Right lobe of liver (tissue), 4 donors: ENCODE measurements at regions not wholly inside any gene's neighbourhood (a gene's known extent, or its start where the extent isn't known, plus 50 kb on each side); places are given as distances from the start of the nearest gene placed in this dataset.

Source experiments
- POLR2A ChIP-seq: fragments of 450-650 bp; IDR thresholded peaks from one replicate; pipeline ENCODE4 v1.6.1; 2017; ENCODE audit warnings: antibody characterized with exemption, mild to moderate bottlenecking
- TF ChIP-seq, protein P1 (sequence below), 4 donors: fragments of 200-600 bp in 3 of 4; fragments of 450-650 bp in 1 of 4; IDR thresholded peaks; one replicate each; pipeline versions ENCODE4 v1.5.1 to v1.8.0; 2016 to 2022; ENCODE audit warnings: antibody characterized with exemption in 4 of 4, mild to moderate bottlenecking in 2 of 4
- donor health status: DM: no; HTN: no; CAD: no.
- donor health status: DM: no; HTN: no; CAD: no.
- donor health status: DM: no; HTN: yes; CAD: no.

DNA sequence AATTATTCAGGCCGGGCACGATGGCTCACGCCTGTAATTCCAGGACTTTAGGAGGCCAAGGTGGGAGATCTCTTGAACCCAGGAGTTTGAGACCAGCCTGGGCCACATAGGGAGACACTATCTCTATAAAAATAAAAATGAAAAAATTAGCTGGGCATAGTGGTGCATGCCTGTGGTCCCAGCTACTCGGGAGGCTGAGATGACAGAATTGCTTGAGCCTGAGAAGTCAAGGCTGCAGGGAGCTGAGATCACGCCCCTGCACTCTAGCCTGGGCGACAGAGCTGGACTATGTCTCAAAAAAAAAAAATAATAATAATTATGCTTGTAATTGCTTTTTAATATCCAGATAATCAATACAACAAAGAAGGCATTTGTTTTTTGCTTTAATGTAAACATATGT lies 91.3 kb downstream of the RIPK4 start:
- no peak for TF ChIP-seq POLR2A
- TF ChIP-seq, protein P1, sequence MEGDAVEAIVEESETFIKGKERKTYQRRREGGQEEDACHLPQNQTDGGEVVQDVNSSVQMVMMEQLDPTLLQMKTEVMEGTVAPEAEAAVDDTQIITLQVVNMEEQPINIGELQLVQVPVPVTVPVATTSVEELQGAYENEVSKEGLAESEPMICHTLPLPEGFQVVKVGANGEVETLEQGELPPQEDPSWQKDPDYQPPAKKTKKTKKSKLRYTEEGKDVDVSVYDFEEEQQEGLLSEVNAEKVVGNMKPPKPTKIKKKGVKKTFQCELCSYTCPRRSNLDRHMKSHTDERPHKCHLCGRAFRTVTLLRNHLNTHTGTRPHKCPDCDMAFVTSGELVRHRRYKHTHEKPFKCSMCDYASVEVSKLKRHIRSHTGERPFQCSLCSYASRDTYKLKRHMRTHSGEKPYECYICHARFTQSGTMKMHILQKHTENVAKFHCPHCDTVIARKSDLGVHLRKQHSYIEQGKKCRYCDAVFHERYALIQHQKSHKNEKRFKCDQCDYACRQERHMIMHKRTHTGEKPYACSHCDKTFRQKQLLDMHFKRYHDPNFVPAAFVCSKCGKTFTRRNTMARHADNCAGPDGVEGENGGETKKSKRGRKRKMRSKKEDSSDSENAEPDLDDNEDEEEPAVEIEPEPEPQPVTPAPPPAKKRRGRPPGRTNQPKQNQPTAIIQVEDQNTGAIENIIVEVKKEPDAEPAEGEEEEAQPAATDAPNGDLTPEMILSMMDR (IDR thresholded peaks at IDR 0.05), result no peak
